Left ventricle myocardium inferior (tissue), 1 donor: ENCODE measurements at regions not wholly inside any gene's neighbourhood (a gene's known extent, or its start where the extent isn't known, plus 50 kb on each side); places are given as distances from the start of the nearest gene placed in this dataset.

Experiments
- DNase-seq: peaks from one replicate; pipeline ENCODE4 v3.0.0-alpha.2; 2020
- H3K27ac ChIP-seq: fragments of 200-600 bp; replicated peaks from 2 replicates; pipeline ENCODE4 v1.8.0; 2021
- H3K27me3 ChIP-seq: fragments of 200-600 bp; 2 replicates; pipeline ENCODE4 v1.8.0; 2021; ENCODE audit warnings: low read depth
- H3K36me3 ChIP-seq: fragments of 200-600 bp; 2 replicates; pipeline ENCODE4 v1.8.0; 2021
- H3K4me1 ChIP-seq: fragments of 200-600 bp; 2 replicates; pipeline ENCODE4 v1.8.0; 2021
- H3K4me3 ChIP-seq: fragments of 200-600 bp; 2 replicates; pipeline ENCODE4 v1.8.0; 2021; ENCODE audit warnings: mild to moderate bottlenecking, moderate library complexity
- H3K9me3 ChIP-seq: fragments of 200-600 bp; replicated peaks from 2 replicates; pipeline ENCODE4 v1.8.0; 2021
- intact Hi-C: fragments of 100-400 bp; cut with micrococcal nuclease; formaldehyde crosslinking; loops from one replicate; pipeline ENCODE4 v1.11.0; 2022
- TF ChIP-seq, protein P1 (sequence below): fragments of 200-600 bp; IDR thresholded peaks from 2 replicates; pipeline ENCODE4 v1.8.0; 2021; ENCODE audit warnings: antibody characterized with exemption, mild to moderate bottlenecking, borderline replicate concordance
- donor health status: DM: no; HTN: yes; CAD: no; lungs with severe emphysema.

DNA sequence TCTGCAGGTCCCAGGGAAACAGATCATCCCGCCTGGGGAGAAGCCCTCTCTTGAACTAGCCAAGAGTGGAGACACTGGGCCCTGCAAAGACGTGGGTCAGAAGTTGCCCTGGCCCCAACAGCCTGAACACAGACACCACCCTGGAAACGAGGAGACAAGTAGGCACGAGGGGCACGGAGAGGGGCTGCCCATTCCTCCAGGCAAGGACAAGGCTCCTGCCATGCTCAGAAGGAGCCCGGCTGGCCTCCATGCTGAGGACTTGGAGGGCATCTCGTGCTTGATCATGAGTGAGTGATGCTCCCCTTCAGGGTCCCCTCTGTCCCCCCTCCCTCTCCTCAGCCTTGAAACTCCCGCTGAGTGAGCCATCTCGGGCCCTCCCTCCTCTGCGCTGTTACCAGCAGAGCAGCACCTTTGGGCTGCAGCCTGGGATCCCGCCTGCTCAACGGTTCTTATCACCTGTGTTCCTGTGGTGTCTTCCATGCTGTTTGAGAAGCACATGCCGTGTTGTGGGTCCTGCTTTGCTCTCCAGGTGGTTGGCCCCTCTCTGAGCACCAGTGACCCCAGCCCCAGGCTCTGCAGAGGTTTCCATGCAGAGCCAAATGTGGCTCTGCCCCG lies 544.3 kb downstream of the TCERG1L start:
- no peak for DNase-seq
- H3K4me1 ChIP-seq: no peaks in the 10 kb centered on the region

DNA sequence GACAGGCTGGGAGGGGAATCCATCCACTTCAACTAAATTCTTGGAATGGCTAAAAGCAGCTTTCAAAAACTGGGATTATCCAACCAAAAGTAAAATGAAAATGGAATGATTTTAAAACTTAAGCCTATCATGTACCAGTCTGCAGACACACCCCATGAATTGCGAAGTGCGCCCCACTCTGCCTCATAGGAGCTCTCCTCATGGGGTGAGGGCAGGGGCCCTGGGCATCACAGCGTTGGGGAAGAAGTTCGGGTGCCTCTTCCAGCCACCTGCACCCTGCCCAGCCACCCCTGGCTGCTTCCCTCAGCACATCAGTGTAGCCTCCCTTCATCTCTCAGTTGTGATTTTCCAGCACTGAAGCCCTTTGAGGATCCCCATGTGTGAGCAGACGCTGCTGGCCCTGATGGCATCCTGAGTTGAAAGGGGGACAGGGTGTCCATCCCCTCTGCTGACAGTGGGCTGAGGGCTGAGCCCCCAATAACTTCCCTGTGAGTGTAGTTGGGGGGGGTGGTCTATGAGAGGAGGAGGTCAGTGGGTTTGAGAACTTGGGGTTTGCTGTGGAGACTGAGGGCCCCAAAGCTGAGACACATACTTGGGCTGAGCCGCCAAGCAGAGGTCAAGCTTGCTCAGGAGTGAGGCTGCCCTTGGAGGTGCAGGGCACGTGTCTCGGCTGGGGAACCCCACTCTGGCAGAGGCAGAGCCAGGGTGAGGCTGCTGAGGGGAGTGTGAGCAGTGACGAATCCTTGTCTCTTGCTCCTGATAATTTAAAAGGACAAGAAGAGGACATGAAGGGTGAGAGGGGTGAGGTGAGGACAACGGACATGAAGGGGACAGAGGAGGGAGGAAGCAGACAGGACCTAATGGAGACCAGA lies 542.1 kb downstream of the TCERG1L start:
- intact Hi-C loops: no loop called here
- Histone ChIP-seq H3K27me3 (peaks cover 75% of the 10 kb centered on the region), H3K4me3 (no peak overlapping the region), H3K27ac (no peak overlapping the region), H3K9me3 (peaks cover 38% of the 10 kb centered on the region), H3K4me1 (no peaks in the 10 kb centered on the region), H3K36me3 (no peaks in the 10 kb centered on the region)
- no peak for DNase-seq
- TF ChIP-seq, protein P1, sequence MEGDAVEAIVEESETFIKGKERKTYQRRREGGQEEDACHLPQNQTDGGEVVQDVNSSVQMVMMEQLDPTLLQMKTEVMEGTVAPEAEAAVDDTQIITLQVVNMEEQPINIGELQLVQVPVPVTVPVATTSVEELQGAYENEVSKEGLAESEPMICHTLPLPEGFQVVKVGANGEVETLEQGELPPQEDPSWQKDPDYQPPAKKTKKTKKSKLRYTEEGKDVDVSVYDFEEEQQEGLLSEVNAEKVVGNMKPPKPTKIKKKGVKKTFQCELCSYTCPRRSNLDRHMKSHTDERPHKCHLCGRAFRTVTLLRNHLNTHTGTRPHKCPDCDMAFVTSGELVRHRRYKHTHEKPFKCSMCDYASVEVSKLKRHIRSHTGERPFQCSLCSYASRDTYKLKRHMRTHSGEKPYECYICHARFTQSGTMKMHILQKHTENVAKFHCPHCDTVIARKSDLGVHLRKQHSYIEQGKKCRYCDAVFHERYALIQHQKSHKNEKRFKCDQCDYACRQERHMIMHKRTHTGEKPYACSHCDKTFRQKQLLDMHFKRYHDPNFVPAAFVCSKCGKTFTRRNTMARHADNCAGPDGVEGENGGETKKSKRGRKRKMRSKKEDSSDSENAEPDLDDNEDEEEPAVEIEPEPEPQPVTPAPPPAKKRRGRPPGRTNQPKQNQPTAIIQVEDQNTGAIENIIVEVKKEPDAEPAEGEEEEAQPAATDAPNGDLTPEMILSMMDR: no peak

More for the DNA sequence above, 544.3 kb downstream of the TCERG1L start:
- Histone ChIP-seq H3K27me3 (peaks cover 58% of the 10 kb centered on the region), H3K27ac (no peak overlapping the region), H3K9me3 (peaks cover 38% of the 10 kb centered on the region), H3K4me3 (no peak overlapping the region), H3K36me3 (no peaks in the 10 kb centered on the region)
- TF ChIP-seq, protein P1: no peak
- intact Hi-C loops: no loop called here

DNA sequence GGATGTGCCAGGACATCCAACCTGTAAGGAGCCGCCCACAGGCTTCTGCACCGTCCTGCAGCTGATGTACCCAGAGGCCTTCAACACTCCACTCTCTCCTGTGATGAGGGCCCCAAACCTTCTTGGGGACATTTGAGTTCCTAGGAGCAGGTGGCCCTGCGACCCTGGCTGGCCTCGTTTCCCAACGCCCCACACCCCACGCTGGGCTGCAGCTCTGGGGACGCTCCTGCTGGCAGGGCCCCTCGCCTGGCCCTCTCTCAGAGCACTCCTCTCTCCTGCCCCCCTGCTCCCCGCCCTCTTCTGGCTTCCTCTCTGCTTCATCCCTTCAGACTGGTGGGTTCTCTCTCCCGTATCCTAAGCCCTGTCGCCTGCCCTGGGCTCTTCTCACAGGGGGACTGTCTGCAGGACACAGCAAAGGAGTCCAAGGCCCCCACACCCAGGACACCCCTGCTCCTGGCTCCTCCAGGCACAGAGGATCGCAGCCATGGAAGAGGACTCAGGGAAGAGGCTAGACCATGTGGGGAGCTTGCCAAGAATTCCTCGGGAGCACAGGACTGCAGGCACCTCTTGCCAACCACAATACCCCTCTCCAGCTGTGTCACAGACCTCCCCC lies 541.4 kb downstream of the TCERG1L start:
- intact Hi-C loops: no loop called here
- H3K4me1 ChIP-seq: no peaks in the 10 kb centered on the region
- peaks cover 75% of the 10 kb centered on the region for H3K27me3 ChIP-seq
- no peaks in the 10 kb centered on the region for H3K36me3 ChIP-seq
- H3K4me3 ChIP-seq: no peak overlapping the region
- H3K27ac ChIP-seq: no peak overlapping the region
- H3K9me3 ChIP-seq: peaks cover 32% of the 10 kb centered on the region
- no peak for DNase-seq
- TF ChIP-seq, protein P1: no peak

DNA sequence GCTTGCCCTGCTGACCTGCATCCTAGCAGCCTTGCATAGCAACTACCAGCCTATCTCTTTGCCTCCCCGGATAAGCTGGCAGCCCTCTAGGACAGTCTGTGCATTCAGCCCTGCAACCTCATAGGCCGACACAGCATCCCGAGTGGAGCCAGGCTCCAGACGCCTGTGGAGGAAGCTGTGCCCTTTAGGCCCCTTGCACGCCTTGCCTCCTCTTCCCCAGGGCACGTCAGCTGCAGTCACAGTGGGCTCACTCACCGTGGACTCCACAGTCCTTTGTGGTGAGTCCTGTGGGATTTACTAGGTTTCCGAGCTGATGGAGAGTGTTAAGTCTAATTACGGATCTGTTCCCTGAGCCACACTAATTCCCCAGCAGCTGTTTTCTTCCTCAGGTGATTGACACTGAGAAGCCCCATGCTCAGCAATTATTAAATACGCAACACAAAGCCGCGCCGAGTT lies 540.0 kb downstream of the TCERG1L start:
- H3K4me3 ChIP-seq: no peak overlapping the region
- H3K9me3 ChIP-seq: peaks cover 27% of the 10 kb centered on the region
- intact Hi-C loops: no loop called here
- peaks cover 77% of the 10 kb centered on the region for H3K27me3 ChIP-seq
- TF ChIP-seq, protein P1: no peak
- no peak overlapping the region for H3K27ac ChIP-seq
- H3K36me3 ChIP-seq: no peaks in the 10 kb centered on the region
- no peaks in the 10 kb centered on the region for H3K4me1 ChIP-seq
- no peak for DNase-seq

DNA sequence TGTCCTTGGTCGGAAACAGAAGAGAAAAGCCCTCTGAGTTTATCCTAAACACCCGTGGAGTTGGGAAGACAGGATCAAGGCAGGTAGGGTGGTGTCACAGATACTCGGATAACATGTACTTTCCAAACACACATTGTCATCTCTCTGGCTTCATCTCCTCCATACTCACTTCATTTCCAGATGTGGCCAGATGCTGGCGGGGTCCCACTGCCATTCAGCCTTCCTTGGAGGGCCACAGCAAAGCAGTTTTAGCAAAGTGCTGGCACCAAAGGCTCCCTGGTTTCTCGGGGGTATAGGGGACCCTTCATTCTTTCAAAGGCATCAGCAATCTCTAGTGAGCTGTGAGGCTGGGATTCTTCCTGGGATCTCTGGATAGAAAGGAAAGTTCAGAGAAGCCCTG lies 539.5 kb downstream of the TCERG1L start:
- H3K9me3 ChIP-seq: peaks cover 22% of the 10 kb centered on the region
- TF ChIP-seq, protein P1: no peak
- intact Hi-C loops: no loop called here
- DNase-seq: no peak
- H3K4me3 ChIP-seq: no peak overlapping the region
- peaks cover 75% of the 10 kb centered on the region for H3K27me3 ChIP-seq
- no peaks in the 10 kb centered on the region for H3K36me3 ChIP-seq
- H3K27ac ChIP-seq: no peak overlapping the region
- H3K4me1 ChIP-seq: no peaks in the 10 kb centered on the region
